ENCODE measurements at regions not wholly inside any gene's neighbourhood (a gene's known extent, or its start where the extent isn't known, plus 50 kb on each side); places are given as distances from the start of the nearest gene placed in this dataset.

DNA sequence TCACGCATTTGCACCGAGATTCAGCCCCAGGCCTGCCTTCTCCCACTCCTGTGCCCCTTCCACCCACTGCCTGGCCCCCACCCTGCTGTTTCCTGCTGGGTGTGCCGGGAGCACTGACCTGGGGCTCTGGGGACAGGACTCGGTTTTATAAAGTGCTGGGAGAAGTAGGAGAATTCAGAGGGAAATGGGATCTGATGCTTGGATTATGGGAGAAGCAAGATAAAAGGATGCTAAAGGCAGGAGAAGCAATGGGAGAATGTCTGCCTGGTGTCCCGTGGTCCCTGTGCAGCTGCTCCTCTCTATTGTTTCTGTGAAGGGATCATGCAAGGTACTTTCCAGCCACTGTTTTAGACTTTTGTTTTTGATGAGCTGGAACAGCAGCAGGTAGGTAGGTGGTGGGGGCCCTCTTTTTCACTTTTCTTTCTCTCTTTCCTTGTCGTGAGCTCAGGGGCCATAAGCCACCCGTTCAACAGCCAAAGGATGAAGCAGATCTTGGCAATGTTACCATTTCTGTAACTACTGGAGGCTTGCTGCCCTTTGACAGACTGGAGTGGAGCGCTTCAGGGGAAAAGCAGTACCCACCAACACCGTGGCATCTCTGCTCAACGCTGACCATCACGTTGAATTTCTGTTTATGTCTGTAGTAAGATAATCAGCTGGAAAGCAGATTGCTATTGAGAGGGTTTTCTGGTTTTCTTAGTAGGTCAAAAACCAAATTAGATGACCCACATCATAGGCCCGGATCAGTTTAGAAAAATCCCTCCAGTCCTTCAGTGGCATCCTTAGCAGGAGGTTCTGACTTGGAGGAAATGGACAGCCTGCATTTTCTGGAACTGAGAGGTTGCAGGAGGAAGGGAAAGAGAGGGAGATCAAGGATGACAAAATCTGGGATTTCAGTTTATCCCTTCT, 63.8 kb upstream of the ENPP6 start:
- no TSS peak for BruUV-seq (replicated peaks)
- Histone ChIP-seq H2BK5ac (ENCODE audit: low read depth, low read length, poor library complexity, severe bottlenecking) (no peak overlapping the region), H3K23ac (ENCODE audit: low read depth, low read length) (no peak overlapping the region), H2AK5ac (ENCODE audit: low read depth, low read length) (no peak overlapping the region), H2BK20ac (ENCODE audit: low read depth, low read length) (no peak overlapping the region), H3K9ac (ENCODE audit: low read depth, low read length) (no peak overlapping the region), H3K79me1 (ENCODE audit: low read depth in 1 of 2, low read length in 2 of 2) (no peaks in the 10 kb centered on the region), H3K56ac (ENCODE audit: extremely low read depth, insufficient read depth, low read length) (no peak overlapping the region), H4K91ac (ENCODE audit: insufficient read depth, low read depth, low read length) (no peak overlapping the region), H2BK15ac (ENCODE audit: low read depth, low read length) (no peak overlapping the region), H3K18ac (ENCODE audit: low read depth, low read length) (no peak overlapping the region), H3K4me2 (ENCODE audit: low read depth, low read length) (no peak overlapping the region), H2BK120ac (ENCODE audit: low read depth, low read length) (no peak overlapping the region), H3K4ac (ENCODE audit: low read depth, low read length) (no peak overlapping the region), H3K9me1 (ENCODE audit: insufficient read depth, low read length) (no peaks in the 10 kb centered on the region), H3K4me1 (ENCODE audit: control insufficient read depth, insufficient read depth, low read length) (peaks cover 2% of the 10 kb centered on the region; the same call in 1 of the 2 replicates), H3K4me3 (ENCODE audit: insufficient read depth, low read depth, low read length) (no peak overlapping the region), H4K20me1 (ENCODE audit: insufficient read depth, low read length) (no peaks in the 10 kb centered on the region), H3K36me3 (ENCODE audit: control insufficient read depth, insufficient read depth, low read length) (no peaks in the 10 kb centered on the region), H4K8ac (ENCODE audit: low read depth in 2 of 2, low read length in 2 of 2) (no peak overlapping the region), H3K9me3 (ENCODE audit: control insufficient read depth, insufficient read depth, low read length) (no peaks in the 10 kb centered on the region; the same call in 1 of the 2 replicates), H2AFZ (replicated peaks; ENCODE audit: low read length, poor library complexity) (no peak overlapping the region), H3K27ac (ENCODE audit: insufficient read depth, low read length) (no peak overlapping the region), H3K27me3 (ENCODE audit: control insufficient read depth, insufficient read depth, low read length) (no peaks in the 10 kb centered on the region), H4K5ac (ENCODE audit: low read depth, low read length) (no peak overlapping the region), H3K14ac (replicated peaks; ENCODE audit: low read depth, low read length) (no peak overlapping the region), H2AK9ac (replicated peaks; ENCODE audit: low read depth, low read length, poor library complexity) (no peak overlapping the region)
- no peak for ATAC-seq (ENCODE audit: low read depth)
- intact Hi-C loops (cut with micrococcal nuclease) (no loop called here), dilution Hi-C loops (cut with HindIII; ENCODE audit: low sequenced_read_pairs, unreplicated experiment) (no loop called here), in situ Hi-C loops (cut with MboI; ENCODE audit: low sequenced_read_pairs) (no loop called here)
- CTCF ChIA-PET, result no interaction called here
- DNase-seq, result no peak
- no peak for TF ChIP-seq FOS (IDR thresholded peaks at IDR 0.05; ENCODE audit: low read depth, low read length)
- TF ChIP-seq CEBPB (IDR thresholded peaks at IDR 0.05; ENCODE audit: low read depth, low read length), result no peak
- POLR2A ChIA-PET (ENCODE audit: unreplicated experiment), result no interaction called here
- WGBS, 2 experiments (ENCODE audit: extremely low coverage in 2 of 2, insufficient read length in 1 of 2), result 100% methylated on average over 4 of the region's 12 CpGs; no CpG with 5 or more reads in 1 of the 2 experiments

Measured in IMR-90 (cell line).